GM12873 (cell line): ENCODE measurements at regions not wholly inside any gene's neighbourhood (a gene's known extent, or its start where the extent isn't known, plus 50 kb on each side); places are given as distances from the start of the nearest gene placed in this dataset.

Experiments used
- TF ChIP-seq, protein P1 (sequence below): IDR thresholded peaks from 2 replicates; pipeline ENCODE4 v1.5.1; 2012; ENCODE audit warnings: low read depth, mild to moderate bottlenecking, moderate library complexity, low read length, control low read depth; ENCODE audit not compliant: insufficient read depth; ENCODE audit errors: missing control alignments

DNA sequence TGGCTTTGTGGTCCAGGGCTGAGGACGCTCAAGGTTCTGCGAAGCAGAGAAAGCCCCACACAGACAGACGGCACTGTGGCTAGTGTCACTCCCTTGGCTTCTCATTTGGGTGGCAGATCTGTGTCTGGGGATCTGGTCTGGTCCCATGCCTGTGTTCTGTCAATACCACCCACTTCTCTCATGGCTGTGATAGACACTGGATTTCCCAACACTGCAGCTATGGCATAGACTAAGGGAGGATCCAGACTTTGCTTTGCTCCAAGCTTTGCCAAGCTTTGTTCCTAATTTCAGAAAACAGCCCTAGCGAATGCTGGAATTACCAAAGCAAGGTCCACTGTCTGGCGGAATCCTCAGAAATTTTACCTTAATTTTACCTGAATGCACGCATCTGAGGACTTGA, 62.1 kb downstream of the GADD45G start:
- TF ChIP-seq, protein P1, sequence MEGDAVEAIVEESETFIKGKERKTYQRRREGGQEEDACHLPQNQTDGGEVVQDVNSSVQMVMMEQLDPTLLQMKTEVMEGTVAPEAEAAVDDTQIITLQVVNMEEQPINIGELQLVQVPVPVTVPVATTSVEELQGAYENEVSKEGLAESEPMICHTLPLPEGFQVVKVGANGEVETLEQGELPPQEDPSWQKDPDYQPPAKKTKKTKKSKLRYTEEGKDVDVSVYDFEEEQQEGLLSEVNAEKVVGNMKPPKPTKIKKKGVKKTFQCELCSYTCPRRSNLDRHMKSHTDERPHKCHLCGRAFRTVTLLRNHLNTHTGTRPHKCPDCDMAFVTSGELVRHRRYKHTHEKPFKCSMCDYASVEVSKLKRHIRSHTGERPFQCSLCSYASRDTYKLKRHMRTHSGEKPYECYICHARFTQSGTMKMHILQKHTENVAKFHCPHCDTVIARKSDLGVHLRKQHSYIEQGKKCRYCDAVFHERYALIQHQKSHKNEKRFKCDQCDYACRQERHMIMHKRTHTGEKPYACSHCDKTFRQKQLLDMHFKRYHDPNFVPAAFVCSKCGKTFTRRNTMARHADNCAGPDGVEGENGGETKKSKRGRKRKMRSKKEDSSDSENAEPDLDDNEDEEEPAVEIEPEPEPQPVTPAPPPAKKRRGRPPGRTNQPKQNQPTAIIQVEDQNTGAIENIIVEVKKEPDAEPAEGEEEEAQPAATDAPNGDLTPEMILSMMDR = no peak

DNA sequence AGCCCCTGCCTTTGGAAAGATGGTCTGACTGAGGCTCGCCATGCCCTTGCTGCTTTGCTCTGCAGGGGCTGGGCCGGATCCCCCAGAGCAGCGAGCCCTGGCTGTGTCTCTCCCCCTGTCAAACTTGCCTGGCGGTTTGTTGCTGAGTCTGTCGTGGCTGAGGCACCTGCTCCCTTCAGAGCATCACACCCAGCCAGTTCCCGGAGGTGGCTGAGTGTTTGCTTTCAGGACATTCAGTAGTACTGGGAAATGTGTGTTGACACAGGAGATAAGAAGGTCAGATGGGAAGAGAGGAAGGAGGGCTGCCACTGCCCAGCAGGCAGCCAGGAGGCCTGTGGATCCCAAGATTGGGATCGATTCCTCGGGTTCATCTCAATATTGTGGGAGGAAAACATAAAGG, 62.9 kb downstream of the GADD45G start:
- TF ChIP-seq, protein P1 = no peak

DNA sequence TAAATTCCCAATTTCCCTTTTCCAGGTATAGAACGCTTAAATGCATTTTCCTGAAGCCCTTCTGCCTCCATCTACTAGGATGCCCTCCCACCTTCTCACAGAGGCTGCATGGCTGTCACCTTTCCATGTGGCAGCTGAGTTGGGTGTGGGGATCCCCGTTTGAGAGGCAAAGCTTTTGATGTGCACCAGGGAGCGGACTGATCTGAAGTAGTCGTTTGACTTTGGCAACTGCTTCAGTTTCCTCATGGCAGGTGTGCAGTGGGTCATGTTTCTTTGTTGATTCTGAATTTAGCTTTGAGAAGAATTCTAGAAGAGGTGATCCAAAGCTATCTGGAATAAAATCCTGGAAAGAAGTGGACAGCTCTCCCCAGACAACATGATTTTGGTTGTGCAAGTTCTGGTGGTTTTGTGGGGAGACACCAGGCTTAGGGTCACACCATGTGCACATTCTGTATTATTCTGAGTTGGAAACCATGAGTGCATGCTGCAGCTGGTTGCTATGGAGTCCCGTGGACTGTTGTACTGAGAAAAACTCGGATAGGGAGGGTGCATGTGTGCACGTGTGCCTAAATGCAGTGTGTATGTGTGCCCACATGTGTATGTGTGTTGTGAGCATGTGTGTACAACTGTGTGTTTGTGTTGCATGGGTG, 63.5 kb downstream of the GADD45G start:
- TF ChIP-seq, protein P1 = no peak

DNA sequence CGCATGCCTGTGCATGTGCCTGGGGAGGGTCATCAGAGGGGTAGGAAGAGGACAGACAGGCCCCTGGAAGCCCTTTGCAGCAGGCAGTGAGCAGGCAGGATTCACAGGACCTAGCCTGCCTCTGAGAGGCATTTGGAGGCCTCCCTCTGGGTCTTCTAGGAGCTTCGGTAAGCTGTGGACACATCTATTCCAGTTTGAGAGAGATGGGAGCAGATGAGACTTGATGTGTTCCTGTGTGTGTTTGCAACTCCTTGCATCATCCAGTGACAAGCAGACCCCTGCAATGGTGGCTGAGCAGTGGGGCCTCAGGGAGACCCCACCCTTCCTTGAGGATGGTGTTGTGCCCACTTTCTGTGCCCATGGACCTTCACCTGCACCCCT, 64.0 kb downstream of the GADD45G start:
- TF ChIP-seq, protein P1 = no peak

DNA sequence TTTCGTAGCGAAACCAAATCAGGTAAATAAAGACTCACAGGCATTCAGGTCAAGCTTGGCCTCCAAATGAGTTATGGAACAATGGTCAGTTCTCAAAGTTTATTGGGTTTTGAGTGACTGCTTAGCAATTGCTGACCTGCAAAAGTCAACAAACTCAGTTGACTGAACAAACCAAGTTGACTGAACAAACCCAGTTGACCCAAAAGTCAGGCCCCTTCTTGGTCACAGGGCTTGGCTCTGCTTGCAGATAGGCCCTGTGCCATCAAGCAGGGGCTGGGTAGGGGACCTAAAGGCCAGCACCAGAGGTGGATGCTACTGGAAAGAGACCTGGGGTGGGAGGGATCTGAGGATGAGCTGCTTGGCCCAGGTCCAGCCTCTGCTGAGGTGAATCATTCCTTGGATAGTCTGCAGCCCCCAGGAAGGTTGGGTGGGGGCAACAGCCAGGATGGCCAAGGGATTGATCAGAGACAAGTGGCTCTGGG, 64.6 kb downstream of the GADD45G start:
- TF ChIP-seq, protein P1 = no peak

DNA sequence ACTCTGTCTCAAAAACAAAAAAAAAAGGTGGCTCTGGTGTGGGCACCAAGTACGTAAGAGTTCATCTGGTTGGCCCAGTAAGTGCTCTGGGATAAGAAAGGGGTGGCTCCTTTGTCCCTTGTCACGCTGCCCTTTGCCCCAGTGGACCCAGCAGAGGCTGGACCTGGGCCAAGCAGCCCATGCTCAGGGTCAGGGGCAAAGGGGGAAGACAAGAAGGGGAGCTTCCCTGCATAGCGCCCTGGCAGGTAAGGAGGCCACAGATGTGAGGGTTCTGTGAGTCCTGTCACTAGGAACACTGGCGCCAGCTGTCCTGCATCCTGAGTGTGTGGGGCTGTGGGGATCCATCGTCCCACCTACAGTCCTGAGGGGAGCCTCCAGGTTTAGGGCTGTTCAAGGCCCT, 65.3 kb downstream of the GADD45G start:
- TF ChIP-seq, protein P1 = no peak

DNA sequence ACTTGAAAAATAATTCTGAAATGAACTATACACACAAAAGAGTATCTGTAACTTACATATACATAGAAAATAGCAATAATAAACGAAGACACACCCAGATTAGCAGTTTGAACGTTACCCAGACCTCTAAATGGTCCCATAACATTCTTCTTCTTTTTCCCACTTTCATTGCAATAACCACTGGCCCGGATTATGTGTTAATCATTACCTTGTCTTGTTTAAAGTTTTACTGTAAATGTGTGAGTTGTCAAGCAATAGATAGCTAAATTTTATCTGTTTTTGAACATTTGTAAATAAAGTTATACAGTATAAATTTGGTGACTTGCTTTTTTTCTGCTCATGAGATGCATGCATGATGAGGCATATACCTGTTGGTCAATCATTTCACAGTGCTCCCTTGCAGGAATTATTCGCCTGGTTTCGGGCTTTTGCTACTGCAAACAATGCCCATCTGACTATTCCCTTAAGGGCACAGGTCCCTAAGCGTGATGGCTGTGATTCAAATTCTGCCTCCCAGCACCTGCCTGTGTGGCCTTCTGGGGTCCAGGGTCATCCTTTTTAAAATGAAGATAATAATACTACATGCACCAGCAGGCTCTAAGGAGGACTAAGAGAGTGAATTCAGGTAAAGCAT, 66.1 kb downstream of the GADD45G start:
- TF ChIP-seq, protein P1 = no peak
